Stimulated activated memory B cell treated with anti-CD40 and anti-IgM and Interleukin-4, amounts not matched to agents 10 μg/mL and 1 μg/mL and 100 μg/mL, for 72 hours (primary cell): ENCODE measurements at regions not wholly inside any gene's neighbourhood (a gene's known extent, or its start where the extent isn't known, plus 50 kb on each side); places are given as distances from the start of the nearest gene placed in this dataset.
"Not testable (repeated sequence)": the region's sequence is repeated elsewhere in the genome, so short reads cannot be mapped to it uniquely, and the experiment has no call there.

Experiments used
- ATAC-seq: fragments of 150-1000 bp; cut with Tn5 transposase; 2 replicates; pipeline ENCODE4 v1.10.0; 2021
- H3K27ac Mint-ChIP-seq: one replicate; pipeline ENCODE4 v1.8.0; 2022; ENCODE audit warnings: mild to moderate bottlenecking, mixed read lengths
- H3K27me3 Mint-ChIP-seq: one replicate; pipeline ENCODE4 v1.8.0; 2022; ENCODE audit warnings: mixed read lengths
- H3K36me3 Mint-ChIP-seq: one replicate; pipeline ENCODE4 v1.8.0; 2022; ENCODE audit warnings: mixed read lengths
- H3K4me1 Mint-ChIP-seq: one replicate; pipeline ENCODE4 v1.8.0; 2022; ENCODE audit warnings: mixed read lengths
- H3K4me3 Mint-ChIP-seq: one replicate; pipeline ENCODE4 v1.8.0; 2022; ENCODE audit warnings: mild to moderate bottlenecking, moderate library complexity, mixed read lengths
- H3K9me3 Mint-ChIP-seq: one replicate; pipeline ENCODE4 v1.8.0; 2022; ENCODE audit warnings: mixed read lengths

GRCh38 chr16:26787924-26788323 lies 278.8 kb upstream of the C16orf82 start:
- no peak overlapping the region for H3K4me3 Mint-ChIP-seq
- no peaks in the 10 kb centered on the region for H3K36me3 Mint-ChIP-seq
- no peak overlapping the region for H3K27ac Mint-ChIP-seq
- no peaks in the 10 kb centered on the region for H3K4me1 Mint-ChIP-seq
- no peak for ATAC-seq
- H3K9me3 Mint-ChIP-seq: no peaks in the 10 kb centered on the region
- H3K27me3 Mint-ChIP-seq: no peaks in the 10 kb centered on the region

- ATAC-seq: no peak
- Mint-ChIP-seq H3K4me1 (no peaks in the 10 kb centered on the region), H3K36me3 (no peaks in the 10 kb centered on the region), H3K27me3 (peaks cover 5% of the 10 kb centered on the region), H3K9me3 (no peaks in the 10 kb centered on the region), H3K4me3 (no peak overlapping the region), H3K27ac (no peak overlapping the region)
Observed at GRCh38 chr16:26791169-26791568, 275.6 kb upstream of the C16orf82 start.

GRCh38 chr16:26795184-26795583 lies 271.5 kb upstream of the C16orf82 start:
- Mint-ChIP-seq H3K27me3 (peaks cover 17% of the 10 kb centered on the region), H3K9me3 (peaks cover 2% of the 10 kb centered on the region), H3K36me3 (no peaks in the 10 kb centered on the region), H3K4me3 (no peak overlapping the region), H3K27ac (no peak overlapping the region), H3K4me1 (no peaks in the 10 kb centered on the region)
- peak; percentile 32 for ATAC-seq

- no peak for ATAC-seq
- Mint-ChIP-seq H3K9me3 (peaks cover 10% of the 10 kb centered on the region), H3K36me3 (no peaks in the 10 kb centered on the region), H3K4me3 (no peak overlapping the region), H3K27me3 (peaks cover 12% of the 10 kb centered on the region), H3K4me1 (no peaks in the 10 kb centered on the region), H3K27ac (no peak overlapping the region)
Observed at GRCh38 chr16:26801628-26802027, 265.1 kb upstream of the C16orf82 start.

- no peak overlapping the region for H3K27ac Mint-ChIP-seq
- peaks cover 10% of the 10 kb centered on the region for H3K9me3 Mint-ChIP-seq
- H3K27me3 Mint-ChIP-seq: peaks cover 12% of the 10 kb centered on the region
- no peaks in the 10 kb centered on the region for H3K4me1 Mint-ChIP-seq
- no peak overlapping the region for H3K4me3 Mint-ChIP-seq
- no peaks in the 10 kb centered on the region for H3K36me3 Mint-ChIP-seq
- no peak for ATAC-seq
Observed at GRCh38 chr16:26802440-26802839, 264.3 kb upstream of the C16orf82 start.

GRCh38 chr16:26802965-26803364 lies 263.8 kb upstream of the C16orf82 start:
- H3K36me3 Mint-ChIP-seq: no peaks in the 10 kb centered on the region
- H3K27me3 Mint-ChIP-seq: peaks cover 12% of the 10 kb centered on the region
- no peak for ATAC-seq
- peaks cover 10% of the 10 kb centered on the region for H3K9me3 Mint-ChIP-seq
- no peak overlapping the region for H3K27ac Mint-ChIP-seq
- H3K4me3 Mint-ChIP-seq: no peak overlapping the region
- H3K4me1 Mint-ChIP-seq: no peaks in the 10 kb centered on the region

GRCh38 chr16:26806657-26807056 lies 260.1 kb upstream of the C16orf82 start:
- H3K4me1 Mint-ChIP-seq: no peaks in the 10 kb centered on the region
- no peaks in the 10 kb centered on the region for H3K36me3 Mint-ChIP-seq
- no peak for ATAC-seq
- no peaks in the 10 kb centered on the region for H3K27me3 Mint-ChIP-seq
- H3K4me3 Mint-ChIP-seq: no peak overlapping the region
- H3K27ac Mint-ChIP-seq: no peak overlapping the region
- peaks cover 13% of the 10 kb centered on the region for H3K9me3 Mint-ChIP-seq

- no peaks in the 10 kb centered on the region for H3K4me1 Mint-ChIP-seq
- H3K9me3 Mint-ChIP-seq: peaks cover 5% of the 10 kb centered on the region
- no peaks in the 10 kb centered on the region for H3K36me3 Mint-ChIP-seq
- H3K27me3 Mint-ChIP-seq: no peaks in the 10 kb centered on the region
- ATAC-seq: no peak
- H3K27ac Mint-ChIP-seq: no peak overlapping the region
- no peak overlapping the region for H3K4me3 Mint-ChIP-seq
Observed at GRCh38 chr16:26809461-26809860, 257.3 kb upstream of the C16orf82 start.

GRCh38 chr16:26816266-26816665 lies 250.5 kb upstream of the C16orf82 start:
- Mint-ChIP-seq H3K4me1 (no peaks in the 10 kb centered on the region), H3K9me3 (no peaks in the 10 kb centered on the region), H3K4me3 (no peak overlapping the region), H3K27me3 (peaks cover 8% of the 10 kb centered on the region), H3K36me3 (no peaks in the 10 kb centered on the region), H3K27ac (no peak overlapping the region)
- ATAC-seq: no peak

- ATAC-seq: no peak
- no peaks in the 10 kb centered on the region for H3K4me1 Mint-ChIP-seq
- H3K27ac Mint-ChIP-seq: no peak overlapping the region
- no peaks in the 10 kb centered on the region for H3K9me3 Mint-ChIP-seq
- no peaks in the 10 kb centered on the region for H3K36me3 Mint-ChIP-seq
- H3K27me3 Mint-ChIP-seq: peaks cover 8% of the 10 kb centered on the region
- no peak overlapping the region for H3K4me3 Mint-ChIP-seq
Observed at GRCh38 chr16:26816885-26817571, 249.7 kb upstream of the C16orf82 start.

GRCh38 chr16:26818393-26818792 lies 248.3 kb upstream of the C16orf82 start:
- peaks cover 8% of the 10 kb centered on the region for H3K27me3 Mint-ChIP-seq
- no peak overlapping the region for H3K27ac Mint-ChIP-seq
- no peaks in the 10 kb centered on the region for H3K36me3 Mint-ChIP-seq
- no peak for ATAC-seq
- no peaks in the 10 kb centered on the region for H3K4me1 Mint-ChIP-seq
- H3K4me3 Mint-ChIP-seq: no peak overlapping the region
- no peaks in the 10 kb centered on the region for H3K9me3 Mint-ChIP-seq

GRCh38 chr16:26824469-26824868 lies 242.3 kb upstream of the C16orf82 start:
- H3K9me3 Mint-ChIP-seq: no peaks in the 10 kb centered on the region
- H3K4me1 Mint-ChIP-seq: no peaks in the 10 kb centered on the region
- peaks cover 10% of the 10 kb centered on the region for H3K27me3 Mint-ChIP-seq
- H3K27ac Mint-ChIP-seq: no peak overlapping the region
- no peak overlapping the region for H3K4me3 Mint-ChIP-seq
- H3K36me3 Mint-ChIP-seq: no peaks in the 10 kb centered on the region
- no peak for ATAC-seq

- no peak overlapping the region for H3K4me3 Mint-ChIP-seq
- H3K4me1 Mint-ChIP-seq: no peaks in the 10 kb centered on the region
- H3K9me3 Mint-ChIP-seq: no peaks in the 10 kb centered on the region
- no peak for ATAC-seq
- H3K27ac Mint-ChIP-seq: no peak overlapping the region
- no peaks in the 10 kb centered on the region for H3K36me3 Mint-ChIP-seq
- peaks cover 10% of the 10 kb centered on the region for H3K27me3 Mint-ChIP-seq
Observed at GRCh38 chr16:26826500-26826899, 240.2 kb upstream of the C16orf82 start.

GRCh38 chr16:26827386-26827785 lies 239.3 kb upstream of the C16orf82 start:
- no peak for ATAC-seq
- Mint-ChIP-seq H3K4me3 (no peak overlapping the region), H3K27me3 (peaks cover 10% of the 10 kb centered on the region), H3K4me1 (no peaks in the 10 kb centered on the region), H3K27ac (no peak overlapping the region), H3K36me3 (no peaks in the 10 kb centered on the region), H3K9me3 (no peaks in the 10 kb centered on the region)

GRCh38 chr16:26830428-26831127 lies 236.1 kb upstream of the C16orf82 start:
- peaks cover 10% of the 10 kb centered on the region for H3K27me3 Mint-ChIP-seq
- H3K36me3 Mint-ChIP-seq: no peaks in the 10 kb centered on the region
- no peak overlapping the region for H3K27ac Mint-ChIP-seq
- H3K4me1 Mint-ChIP-seq: no peaks in the 10 kb centered on the region
- H3K9me3 Mint-ChIP-seq: peaks cover 7% of the 10 kb centered on the region
- H3K4me3 Mint-ChIP-seq: no peak overlapping the region
- ATAC-seq: no peak

- not testable (repeated sequence) for H3K4me1 Mint-ChIP-seq, H3K36me3 Mint-ChIP-seq, H3K4me3 Mint-ChIP-seq, H3K27ac Mint-ChIP-seq, H3K27me3 Mint-ChIP-seq, H3K9me3 Mint-ChIP-seq, ATAC-seq
Observed at GRCh38 chr16:26836114-26836513, 230.6 kb upstream of the C16orf82 start.
